ENCODE measurements at regions not wholly inside any gene's neighbourhood (a gene's known extent, or its start where the extent isn't known, plus 50 kb on each side); places are given as distances from the start of the nearest gene placed in this dataset.

GRCh38 chr3:165378761-165379160, 182.6 kb upstream of the SLITRK3 start:
- DNase-seq (no peak), ATAC-seq (no peak)
- Histone ChIP-seq H3K36me3 (replicated peaks in 1 of 2; ENCODE audit: insufficient read depth in 1 of 2, low read depth in 2 of 2) (no peaks in the 10 kb centered on the region), H3K4me3 (no peak overlapping the region), H3K27ac (no peak overlapping the region), H3K9me3 (no peaks in the 10 kb centered on the region), H3K27me3 (no peaks in the 10 kb centered on the region), H3K4me1 (no peaks in the 10 kb centered on the region)
- no peak for TF ChIP-seq CTCF (IDR thresholded peaks at IDR 0.05)
- TF ChIP-seq POLR2A (IDR thresholded peaks at IDR 0.05): no peak
- intact Hi-C loops (cut with DNase I): no loop called here
- WGBS, 2 donors: 27 to 51% methylated on average over 2 of the region's 2 CpGs

GRCh38 chr3:165359005-165359404, 162.8 kb upstream of the SLITRK3 start:
- Histone ChIP-seq H3K27me3 (no peaks in the 10 kb centered on the region), H3K4me1 (no peaks in the 10 kb centered on the region), H3K27ac (no peak overlapping the region), H3K36me3 (replicated peaks in 1 of 2; ENCODE audit: insufficient read depth in 1 of 2, low read depth in 2 of 2) (no peaks in the 10 kb centered on the region), H3K4me3 (no peak overlapping the region), H3K9me3 (no peaks in the 10 kb centered on the region)
- WGBS, 2 donors: 55 to 56% methylated on average over 3 of the region's 3 CpGs
- ATAC-seq: no peak
- TF ChIP-seq POLR2A (IDR thresholded peaks at IDR 0.05): no peak
- no peak for TF ChIP-seq CTCF (IDR thresholded peaks at IDR 0.05)
- intact Hi-C loops (cut with DNase I): no loop called here
- no peak for DNase-seq

GRCh38 chr3:165355316-165355715, 159.1 kb upstream of the SLITRK3 start:
- Histone ChIP-seq H3K9me3 (no peaks in the 10 kb centered on the region), H3K4me3 (no peak overlapping the region), H3K27ac (no peak overlapping the region), H3K4me1 (no peaks in the 10 kb centered on the region), H3K27me3 (no peaks in the 10 kb centered on the region), H3K36me3 (replicated peaks in 1 of 2; ENCODE audit: insufficient read depth in 1 of 2, low read depth in 2 of 2) (no peaks in the 10 kb centered on the region)
- WGBS, 2 donors: 75 to 82% methylated on average over 5 of the region's 5 CpGs
- TF ChIP-seq POLR2A (IDR thresholded peaks at IDR 0.05): no peak
- no peak for TF ChIP-seq CTCF (IDR thresholded peaks at IDR 0.05)
- DNase-seq (no peak), ATAC-seq (no peak)
- intact Hi-C loops (cut with DNase I): no loop called here

GRCh38 chr3:165347526-165347925, 151.3 kb upstream of the SLITRK3 start:
- intact Hi-C loops (cut with DNase I): no loop called here
- Histone ChIP-seq H3K9me3 (no peaks in the 10 kb centered on the region), H3K4me3 (no peak overlapping the region), H3K4me1 (no peaks in the 10 kb centered on the region), H3K36me3 (replicated peaks in 1 of 2; ENCODE audit: insufficient read depth in 1 of 2, low read depth in 2 of 2) (no peaks in the 10 kb centered on the region), H3K27ac (no peak overlapping the region), H3K27me3 (no peaks in the 10 kb centered on the region)
- no peak for TF ChIP-seq CTCF (IDR thresholded peaks at IDR 0.05)
- no peak for TF ChIP-seq POLR2A (IDR thresholded peaks at IDR 0.05)
- DNase-seq (no peak), ATAC-seq (no peak)
- 47 to 60% methylated on average over 4 of the region's 4 CpGs for WGBS, 2 donors

- intact Hi-C loops (cut with DNase I): no loop called here
- Histone ChIP-seq H3K4me3 (no peak overlapping the region), H3K36me3 (replicated peaks in 1 of 2; ENCODE audit: insufficient read depth in 1 of 2, low read depth in 2 of 2) (no peaks in the 10 kb centered on the region), H3K4me1 (no peaks in the 10 kb centered on the region), H3K27me3 (no peaks in the 10 kb centered on the region), H3K9me3 (no peaks in the 10 kb centered on the region), H3K27ac (no peak overlapping the region)
- TF ChIP-seq POLR2A (IDR thresholded peaks at IDR 0.05) (no peak), CTCF (IDR thresholded peaks at IDR 0.05) (no peak)
- WGBS, 2 donors: 78 to 85% methylated on average over 4 of the region's 4 CpGs
- no peak for ATAC-seq
- DNase-seq: no peak
Observed at GRCh38 chr3:165346503-165346902, 150.3 kb upstream of the SLITRK3 start.
